ENCODE measurements at regions not wholly inside any gene's neighbourhood (a gene's known extent, or its start where the extent isn't known, plus 50 kb on each side); places are given as distances from the start of the nearest gene placed in this dataset.

DNA sequence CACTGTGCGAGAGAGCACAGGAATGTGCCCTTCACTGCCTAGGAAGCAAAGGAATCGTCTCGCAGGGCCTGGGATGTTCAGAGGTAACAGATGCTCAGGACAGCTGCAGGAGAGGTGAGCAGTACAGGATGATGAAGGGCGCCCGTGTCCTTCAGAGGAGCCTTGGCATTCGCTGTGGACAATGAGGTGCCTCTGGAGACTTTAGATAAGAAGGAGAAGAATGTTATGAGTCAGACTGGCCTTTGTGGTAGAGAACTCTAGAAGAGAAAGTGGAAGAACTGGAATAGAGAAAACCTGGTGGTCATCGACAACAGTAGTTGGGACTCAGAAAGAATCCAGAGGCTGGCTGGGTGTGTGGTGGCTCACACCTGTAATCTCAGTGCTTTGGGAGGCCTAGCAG, 64.4 kb upstream of the LEP start (continued):
- TF ChIP-seq, protein P1, sequence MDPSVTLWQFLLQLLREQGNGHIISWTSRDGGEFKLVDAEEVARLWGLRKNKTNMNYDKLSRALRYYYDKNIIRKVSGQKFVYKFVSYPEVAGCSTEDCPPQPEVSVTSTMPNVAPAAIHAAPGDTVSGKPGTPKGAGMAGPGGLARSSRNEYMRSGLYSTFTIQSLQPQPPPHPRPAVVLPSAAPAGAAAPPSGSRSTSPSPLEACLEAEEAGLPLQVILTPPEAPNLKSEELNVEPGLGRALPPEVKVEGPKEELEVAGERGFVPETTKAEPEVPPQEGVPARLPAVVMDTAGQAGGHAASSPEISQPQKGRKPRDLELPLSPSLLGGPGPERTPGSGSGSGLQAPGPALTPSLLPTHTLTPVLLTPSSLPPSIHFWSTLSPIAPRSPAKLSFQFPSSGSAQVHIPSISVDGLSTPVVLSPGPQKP (IDR thresholded peaks at IDR 0.05; ENCODE audit: low read depth, low read length) = no peak
- no peak for TF ChIP-seq HDAC6 (IDR thresholded peaks at IDR 0.05; ENCODE audit: unreplicated experiment)
- TF ChIP-seq, protein P2, sequence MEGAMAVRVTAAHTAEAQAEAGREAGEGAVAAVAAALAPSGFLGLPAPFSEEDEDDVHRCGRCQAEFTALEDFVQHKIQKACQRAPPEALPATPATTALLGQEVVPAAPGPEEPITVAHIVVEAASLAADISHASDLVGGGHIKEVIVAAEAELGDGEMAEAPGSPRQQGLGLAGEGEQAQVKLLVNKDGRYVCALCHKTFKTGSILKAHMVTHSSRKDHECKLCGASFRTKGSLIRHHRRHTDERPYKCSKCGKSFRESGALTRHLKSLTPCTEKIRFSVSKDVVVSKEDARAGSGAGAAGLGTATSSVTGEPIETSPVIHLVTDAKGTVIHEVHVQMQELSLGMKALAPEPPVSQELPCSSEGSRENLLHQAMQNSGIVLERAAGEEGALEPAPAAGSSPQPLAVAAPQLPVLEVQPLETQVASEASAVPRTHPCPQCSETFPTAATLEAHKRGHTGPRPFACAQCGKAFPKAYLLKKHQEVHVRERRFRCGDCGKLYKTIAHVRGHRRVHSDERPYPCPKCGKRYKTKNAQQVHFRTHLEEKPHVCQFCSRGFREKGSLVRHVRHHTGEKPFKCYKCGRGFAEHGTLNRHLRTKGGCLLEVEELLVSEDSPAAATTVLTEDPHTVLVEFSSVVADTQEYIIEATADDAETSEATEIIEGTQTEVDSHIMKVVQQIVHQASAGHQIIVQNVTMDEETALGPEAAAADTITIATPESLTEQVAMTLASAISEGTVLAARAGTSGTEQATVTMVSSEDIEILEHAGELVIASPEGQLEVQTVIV (IDR thresholded peaks at IDR 0.05; ENCODE audit: borderline replicate concordance, partially characterized antibody) = no peak
- TF ChIP-seq, protein P3, sequence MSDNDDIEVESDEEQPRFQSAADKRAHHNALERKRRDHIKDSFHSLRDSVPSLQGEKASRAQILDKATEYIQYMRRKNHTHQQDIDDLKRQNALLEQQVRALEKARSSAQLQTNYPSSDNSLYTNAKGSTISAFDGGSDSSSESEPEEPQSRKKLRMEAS (IDR thresholded peaks at IDR 0.05; ENCODE audit: low read depth, low read length) = no peak

GRCh38 chr7:128177768-128178550, 63.1 kb upstream of the LEP start:
- Histone ChIP-seq H3K79me2 (ENCODE audit: control insufficient read depth, insufficient read depth, low read length) (no peaks in the 10 kb centered on the region), H3K9me3 (replicated peaks; ENCODE audit: control insufficient read depth, insufficient read depth, low read length) (no peaks in the 10 kb centered on the region), H3K4me2 (ENCODE audit: control insufficient read depth, insufficient read depth) (no peak overlapping the region), H3K36me3 (ENCODE audit: control insufficient read depth in 2 of 2, insufficient read depth in 2 of 2, low read length in 1 of 2) (no peaks in the 10 kb centered on the region), H4K20me1 (ENCODE audit: control insufficient read depth, insufficient read depth) (no peaks in the 10 kb centered on the region), H3K27me3 (replicated peaks in 1 of 2; ENCODE audit: control insufficient read depth in 2 of 2, insufficient read depth in 2 of 2, low read length in 1 of 2) (peaks cover 2 to 4% of the 10 kb centered on the region in 2 experiments; a peak in 2 of 4 replicates), H3K4me3 (no peak overlapping the region), H3K4me1 (ENCODE audit: control insufficient read depth, insufficient read depth, low read length) (no peaks in the 10 kb centered on the region), H3K27ac (ENCODE audit: control insufficient read depth, insufficient read depth) (no peak overlapping the region), H2AFZ (ENCODE audit: control insufficient read depth, low read depth, low read length) (no peak overlapping the region), H3K9ac (ENCODE audit: control insufficient read depth, insufficient read depth, low read length) (no peak overlapping the region)
- SMC1A ChIA-PET (ENCODE audit: uncharacterized antibody, unreplicated experiment) = interaction anchor here (1.2 to 1.7 kb wide), 2 partner anchors 17 to 32 kb away, joined by 3 read pairs; no protein-coding TSS in a partner anchor
- FAIRE-seq (no peak), ATAC-seq (no peak), DNase-seq (ENCODE audit: low read depth, low spot score) (no peak)
- intact Hi-C loops (cut with micrococcal nuclease; ENCODE audit: unreplicated experiment) = no loop called here
- WGBS (ENCODE audit: insufficient coverage, insufficient replicate concordance, low lambda C conversion rate, missing lambda C conversion rate) = 30% methylated on average over 9 of the region's 9 CpGs
- CTCF ChIA-PET = interaction anchor here (1.1 kb wide), 1 partner anchor 43 kb away, joined by 3 read pairs; no protein-coding TSS in a partner anchor
- in situ Hi-C loops (cut with MboI) = no loop called here
- BruUV-seq (replicated peaks) = no TSS peak
- RAD21 ChIA-PET (ENCODE audit: unreplicated experiment) = no interaction called here
- POLR2A ChIA-PET = no interaction called here
- no peak for TF ChIP-seq BRCA1 (IDR thresholded peaks at IDR 0.05; ENCODE audit: low read depth, low read length)
